Transverse colon (tissue), 3 donors: ENCODE measurements at regions not wholly inside any gene's neighbourhood (a gene's known extent, or its start where the extent isn't known, plus 50 kb on each side); places are given as distances from the start of the nearest gene placed in this dataset.

Experiments
- EP300 ChIP-seq: sonication (generic); formaldehyde crosslinking; IDR thresholded peaks from one replicate; pipeline ENCODE4 v1.6.1; 2017; ENCODE audit warnings: antibody characterized with exemption, low read depth
- POLR2A ChIP-seq: fragments of 450-650 bp; IDR thresholded peaks from one replicate; pipeline ENCODE4 v1.6.1; 2016; ENCODE audit warnings: antibody characterized with exemption, mild to moderate bottlenecking, moderate library complexity
- TF ChIP-seq, protein P1 (sequence below), 5 experiments: fragments of 200-600 bp in 3 of 5; fragments of 450-650 bp in 2 of 5; sonication (generic) in 3 of 5; IDR thresholded peaks; 1 replicate in 2 of 5; 2 replicates in 3 of 5; pipeline ENCODE4 v1.5.1; 2016 to 2017; ENCODE audit warnings: antibody characterized with exemption in 5 of 5, inconsistent platforms in 3 of 5, mild to moderate bottlenecking in 2 of 5, moderate library complexity in 1 of 5

- TF ChIP-seq, protein P1, sequence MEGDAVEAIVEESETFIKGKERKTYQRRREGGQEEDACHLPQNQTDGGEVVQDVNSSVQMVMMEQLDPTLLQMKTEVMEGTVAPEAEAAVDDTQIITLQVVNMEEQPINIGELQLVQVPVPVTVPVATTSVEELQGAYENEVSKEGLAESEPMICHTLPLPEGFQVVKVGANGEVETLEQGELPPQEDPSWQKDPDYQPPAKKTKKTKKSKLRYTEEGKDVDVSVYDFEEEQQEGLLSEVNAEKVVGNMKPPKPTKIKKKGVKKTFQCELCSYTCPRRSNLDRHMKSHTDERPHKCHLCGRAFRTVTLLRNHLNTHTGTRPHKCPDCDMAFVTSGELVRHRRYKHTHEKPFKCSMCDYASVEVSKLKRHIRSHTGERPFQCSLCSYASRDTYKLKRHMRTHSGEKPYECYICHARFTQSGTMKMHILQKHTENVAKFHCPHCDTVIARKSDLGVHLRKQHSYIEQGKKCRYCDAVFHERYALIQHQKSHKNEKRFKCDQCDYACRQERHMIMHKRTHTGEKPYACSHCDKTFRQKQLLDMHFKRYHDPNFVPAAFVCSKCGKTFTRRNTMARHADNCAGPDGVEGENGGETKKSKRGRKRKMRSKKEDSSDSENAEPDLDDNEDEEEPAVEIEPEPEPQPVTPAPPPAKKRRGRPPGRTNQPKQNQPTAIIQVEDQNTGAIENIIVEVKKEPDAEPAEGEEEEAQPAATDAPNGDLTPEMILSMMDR (IDR thresholded peaks at IDR 0.05) = no peak
- TF ChIP-seq EP300 (no peak), POLR2A (no peak)
Measured at GRCh38 chr5:141743866-141744272, 61.8 kb upstream of the ARAP3 start.
